ENCODE measurements at regions not wholly inside any gene's neighbourhood (a gene's known extent, or its start where the extent isn't known, plus 50 kb on each side); places are given as distances from the start of the nearest gene placed in this dataset.

GRCh38 chr7:17057143-17057509, 175.3 kb upstream of the AGR3 start:
- Histone ChIP-seq H3K4me3 (ENCODE audit: control extremely low read depth in 1 of 5, extremely low read depth in 1 of 5, insufficient read depth in 1 of 5, low read depth in 2 of 5, low read length in 4 of 5) (no peak overlapping the region), H3K79me2 (ENCODE audit: control insufficient read depth, insufficient read depth, low read length) (no peaks in the 10 kb centered on the region), H3K4me1 (ENCODE audit: control insufficient read depth in 2 of 2, insufficient read depth in 2 of 2, low read length in 2 of 2) (no peaks in the 10 kb centered on the region), H4K20me1 (ENCODE audit: control insufficient read depth, insufficient read depth, low read length, poor library complexity, severe bottlenecking) (no peaks in the 10 kb centered on the region), H2AFZ (ENCODE audit: insufficient read depth, low read depth, low read length, poor library complexity, severe bottlenecking) (no peak overlapping the region), H3K27ac (ENCODE audit: low read length in 2 of 2) (no peak overlapping the region), H3K4me2 (replicated peaks; ENCODE audit: low read depth, low read length, poor library complexity, severe bottlenecking) (no peak overlapping the region), H3K36me3 (replicated peaks in 1 of 2; ENCODE audit: control extremely low read depth in 1 of 2, control insufficient read depth in 1 of 2, extremely low read depth in 1 of 2, insufficient read depth in 2 of 2, low read length in 1 of 2) (no peaks in the 10 kb centered on the region), H3K9ac (ENCODE audit: low read length) (no peak overlapping the region), H3K9me3 (ENCODE audit: control extremely low read depth in 1 of 3, control insufficient read depth in 2 of 3, insufficient read depth in 1 of 3, low read length in 2 of 3) (peaks cover 0 to 4% (median 0%) of the 10 kb centered on the region in 3 donors), H3K27me3 (replicated peaks in 1 of 4; ENCODE audit: control extremely low read depth in 1 of 4, control insufficient read depth in 3 of 4, insufficient read depth in 4 of 4, low read length in 3 of 4) (no peaks in the 10 kb centered on the region)
- intact Hi-C loops (cut with micrococcal nuclease) = no loop called here
- Mint-ChIP-seq H3K9me3 (ENCODE audit: insufficient read depth) (no peaks in the 10 kb centered on the region), H3K4me3 (no peak overlapping the region), H3K27ac (no peak overlapping the region), H3K4me1 (peaks cover 12% of the 10 kb centered on the region), H3K27me3 (no peaks in the 10 kb centered on the region)
- TF ChIP-seq EZH2 (IDR thresholded peaks at IDR 0.05; ENCODE audit: borderline replicate concordance, insufficient read depth, low read depth, low read length, poor library complexity, severe bottlenecking) (no peak), CTCF (IDR thresholded peaks at IDR 0.05) (no peak)
- WGBS (ENCODE audit: insufficient coverage) = no CpG with 5 or more reads among the region's 1 CpG
- CTCF ChIA-PET = no interaction called here
- POLR2A ChIA-PET = no interaction called here
- DNase-seq = no peak
- ATAC-seq (ENCODE audit: low read depth) = no peak

GRCh38 chr7:17058568-17058967, 176.8 kb upstream of the AGR3 start:
- ATAC-seq (ENCODE audit: low read depth) (no peak), DNase-seq (no peak)
- no peaks in the 10 kb centered on the region for H3K36me3 ChIP-seq (replicated peaks in 1 of 2; ENCODE audit: control extremely low read depth in 1 of 2, control insufficient read depth in 1 of 2, extremely low read depth in 1 of 2, insufficient read depth in 2 of 2, low read length in 1 of 2)
- H3K27ac Mint-ChIP-seq = no peak overlapping the region
- H3K9me3 Mint-ChIP-seq (ENCODE audit: insufficient read depth) = no peaks in the 10 kb centered on the region
- no peaks in the 10 kb centered on the region for H3K27me3 Mint-ChIP-seq
- H3K4me3 Mint-ChIP-seq = no peak overlapping the region
- ChIA-PET CTCF (interaction anchor here (1.2 kb wide), 1 partner anchor 243 kb away, joined by 3 read pairs; no protein-coding TSS in a partner anchor), POLR2A (no interaction called here)
- no CpG with 5 or more reads among the region's 1 CpG for WGBS (ENCODE audit: insufficient coverage)
- H3K4me1 ChIP-seq (ENCODE audit: control insufficient read depth in 2 of 2, insufficient read depth in 2 of 2, low read length in 2 of 2) = no peaks in the 10 kb centered on the region
- no peak overlapping the region for H3K4me2 ChIP-seq (replicated peaks; ENCODE audit: low read depth, low read length, poor library complexity, severe bottlenecking)
- intact Hi-C loops (cut with micrococcal nuclease) = no loop called here
- no peaks in the 10 kb centered on the region for H3K27me3 ChIP-seq (replicated peaks in 1 of 4; ENCODE audit: control extremely low read depth in 1 of 4, control insufficient read depth in 3 of 4, insufficient read depth in 4 of 4, low read length in 3 of 4)
- no peak overlapping the region for H3K4me3 ChIP-seq (ENCODE audit: control extremely low read depth in 1 of 5, extremely low read depth in 1 of 5, insufficient read depth in 1 of 5, low read depth in 2 of 5, low read length in 4 of 5)
- H3K9ac ChIP-seq (ENCODE audit: low read length) = no peak overlapping the region
- peaks cover 0 to 4% (median 0%) of the 10 kb centered on the region in 3 donors for H3K9me3 ChIP-seq (ENCODE audit: control extremely low read depth in 1 of 3, control insufficient read depth in 2 of 3, insufficient read depth in 1 of 3, low read length in 2 of 3)
- H3K27ac ChIP-seq (ENCODE audit: low read length in 2 of 2) = no peak overlapping the region
- H4K20me1 ChIP-seq (ENCODE audit: control insufficient read depth, insufficient read depth, low read length, poor library complexity, severe bottlenecking) = no peaks in the 10 kb centered on the region
- H3K4me1 Mint-ChIP-seq = peaks cover 12% of the 10 kb centered on the region
- no peak for TF ChIP-seq EZH2 (IDR thresholded peaks at IDR 0.05; ENCODE audit: borderline replicate concordance, insufficient read depth, low read depth, low read length, poor library complexity, severe bottlenecking)
- TF ChIP-seq CTCF (IDR thresholded peaks at IDR 0.05) = no peak
- no peak overlapping the region for H2AFZ ChIP-seq (ENCODE audit: insufficient read depth, low read depth, low read length, poor library complexity, severe bottlenecking)
- H3K79me2 ChIP-seq (ENCODE audit: control insufficient read depth, insufficient read depth, low read length) = no peaks in the 10 kb centered on the region

Measured in B cell (primary cell).